H7 (cell line): ENCODE measurements at regions not wholly inside any gene's neighbourhood (a gene's known extent, or its start where the extent isn't known, plus 50 kb on each side); places are given as distances from the start of the nearest gene placed in this dataset.

Source experiments
- DNase-seq: peaks from one replicate; pipeline ENCODE4 v3.0.0; 2012
- H3K27me3 ChIP-seq: 2 replicates; pipeline ENCODE4 v1.6.0; 2011; ENCODE audit warnings: mild to moderate bottlenecking, low read length; ENCODE audit not compliant: control insufficient read depth, insufficient read depth
- H3K36me3 ChIP-seq: replicated peaks from 2 replicates; pipeline ENCODE4 v1.5.1; 2011; ENCODE audit warnings: low read length; ENCODE audit not compliant: control insufficient read depth, insufficient read depth
- H3K4me3 ChIP-seq: 2 replicates; pipeline ENCODE4 v1.5.1; 2011; ENCODE audit warnings: low read depth, mild to moderate bottlenecking, control low read depth, low read length, moderate library complexity; ENCODE audit not compliant: insufficient read depth

GRCh38 chr2:188151670-188152069 is 140.0 kb upstream of the GULP1 start:
- no peak for DNase-seq
- H3K27me3 ChIP-seq: no peaks in the 10 kb centered on the region
- H3K4me3 ChIP-seq: no peak overlapping the region
- H3K36me3 ChIP-seq: no peaks in the 10 kb centered on the region

- no peak for DNase-seq
- Histone ChIP-seq H3K4me3 (no peak overlapping the region), H3K36me3 (no peaks in the 10 kb centered on the region), H3K27me3 (no peaks in the 10 kb centered on the region)
Measured at GRCh38 chr2:188158337-188159100, 133.2 kb upstream of the GULP1 start.

GRCh38 chr2:188159484-188159883 is 132.2 kb upstream of the GULP1 start:
- H3K4me3 ChIP-seq: no peak overlapping the region
- H3K27me3 ChIP-seq: no peaks in the 10 kb centered on the region
- no peak for DNase-seq
- no peaks in the 10 kb centered on the region for H3K36me3 ChIP-seq

GRCh38 chr2:188170356-188170755 is 121.3 kb upstream of the GULP1 start:
- DNase-seq: no peak
- Histone ChIP-seq H3K4me3 (no peak overlapping the region), H3K36me3 (no peaks in the 10 kb centered on the region), H3K27me3 (no peaks in the 10 kb centered on the region)

GRCh38 chr2:188176620-188177019 is 115.1 kb upstream of the GULP1 start:
- no peak for DNase-seq

GRCh38 chr2:188181067-188181838 is 110.4 kb upstream of the GULP1 start:
- Histone ChIP-seq H3K4me3 (no peak overlapping the region), H3K27me3 (no peaks in the 10 kb centered on the region), H3K36me3 (no peaks in the 10 kb centered on the region)
- no peak for DNase-seq

More at GRCh38 chr2:188176620-188177019, 115.1 kb upstream of the GULP1 start:
- Histone ChIP-seq H3K4me3 (no peak overlapping the region), H3K36me3 (no peaks in the 10 kb centered on the region), H3K27me3 (no peaks in the 10 kb centered on the region)

- Histone ChIP-seq H3K27me3 (no peaks in the 10 kb centered on the region), H3K4me3 (no peak overlapping the region), H3K36me3 (no peaks in the 10 kb centered on the region)
- DNase-seq: no peak
Measured at GRCh38 chr2:188181884-188182283, 109.8 kb upstream of the GULP1 start.

GRCh38 chr2:188187726-188188125 is 103.9 kb upstream of the GULP1 start:
- H3K27me3 ChIP-seq: no peaks in the 10 kb centered on the region
- no peak for DNase-seq
- no peaks in the 10 kb centered on the region for H3K36me3 ChIP-seq
- H3K4me3 ChIP-seq: no peak overlapping the region

- no peaks in the 10 kb centered on the region for H3K36me3 ChIP-seq
- H3K27me3 ChIP-seq: no peaks in the 10 kb centered on the region
- no peak overlapping the region for H3K4me3 ChIP-seq
- DNase-seq: no peak
Measured at GRCh38 chr2:188189356-188189755, 102.3 kb upstream of the GULP1 start.

- no peaks in the 10 kb centered on the region for H3K36me3 ChIP-seq
- no peak overlapping the region for H3K4me3 ChIP-seq
- no peak for DNase-seq
- H3K27me3 ChIP-seq: no peaks in the 10 kb centered on the region
Measured at GRCh38 chr2:188193230-188193629, 98.4 kb upstream of the GULP1 start.

- no peaks in the 10 kb centered on the region for H3K36me3 ChIP-seq
- DNase-seq: no peak
- no peaks in the 10 kb centered on the region for H3K27me3 ChIP-seq
- no peak overlapping the region for H3K4me3 ChIP-seq
Measured at GRCh38 chr2:188196343-188197008, 95.2 kb upstream of the GULP1 start.

- Histone ChIP-seq H3K4me3 (no peak overlapping the region), H3K27me3 (no peaks in the 10 kb centered on the region), H3K36me3 (no peaks in the 10 kb centered on the region)
- DNase-seq: no peak
Measured at GRCh38 chr2:188199716-188200128, 92.0 kb upstream of the GULP1 start.

GRCh38 chr2:188201639-188202038 is 90.0 kb upstream of the GULP1 start:
- no peak for DNase-seq
- no peak overlapping the region for H3K4me3 ChIP-seq

GRCh38 chr2:188202777-188203176 is 88.9 kb upstream of the GULP1 start:
- H3K27me3 ChIP-seq: no peaks in the 10 kb centered on the region
- no peak for DNase-seq
- H3K4me3 ChIP-seq: no peak overlapping the region
- H3K36me3 ChIP-seq: no peaks in the 10 kb centered on the region

More at GRCh38 chr2:188201639-188202038, 90.0 kb upstream of the GULP1 start:
- H3K36me3 ChIP-seq: no peaks in the 10 kb centered on the region
- no peaks in the 10 kb centered on the region for H3K27me3 ChIP-seq

- Histone ChIP-seq H3K27me3 (no peaks in the 10 kb centered on the region), H3K4me3 (no peak overlapping the region), H3K36me3 (no peaks in the 10 kb centered on the region)
- no peak for DNase-seq
Measured at GRCh38 chr2:188203776-188204175, 87.9 kb upstream of the GULP1 start.
